ENCODE measurements at regions not wholly inside any gene's neighbourhood (a gene's known extent, or its start where the extent isn't known, plus 50 kb on each side); places are given as distances from the start of the nearest gene placed in this dataset.
"Not testable (repeated sequence)": the region's sequence is repeated elsewhere in the genome, so short reads cannot be mapped to it uniquely, and the experiment has no call there.

DNA sequence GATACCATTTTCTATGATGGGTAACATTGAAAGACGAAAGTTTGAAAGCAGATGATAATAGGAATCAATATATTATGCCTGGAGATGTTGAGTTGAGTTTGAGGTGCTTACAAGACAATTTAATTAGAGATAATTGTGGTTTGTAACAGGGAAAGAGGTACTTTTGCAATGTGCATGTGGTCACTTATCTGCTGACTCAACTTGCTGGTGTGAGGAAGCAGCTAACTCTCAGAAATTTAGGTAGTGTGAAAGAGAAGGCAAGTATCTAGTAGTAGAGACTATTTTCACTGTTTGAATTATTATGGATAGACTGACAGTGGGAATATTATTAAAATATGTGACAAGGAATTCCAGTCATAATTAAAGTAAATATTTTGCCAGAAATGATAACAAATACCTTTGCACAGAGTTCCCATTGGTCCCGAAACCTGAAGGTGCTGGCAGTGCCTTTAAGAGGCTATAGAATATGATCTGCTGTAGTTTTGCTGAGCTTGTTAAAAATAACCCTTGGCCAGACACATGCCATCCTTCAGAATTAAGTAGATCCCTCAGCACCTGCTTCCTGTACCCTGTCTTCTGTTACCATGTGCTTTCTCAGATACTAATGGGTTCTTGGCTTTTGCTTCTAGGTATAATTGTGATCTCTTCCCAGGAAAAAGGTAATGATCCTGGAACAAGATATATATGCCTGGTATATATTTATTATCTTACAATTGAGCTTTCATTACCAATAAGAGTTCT lies 315.9 kb downstream of the BCHE start:
- no peak for DNase-seq (ENCODE audit: extremely low read depth, low read depth, low spot score)

- DNase-seq (ENCODE audit: extremely low read depth, low read depth, low spot score) = no peak
Observed at GRCh38 chr3:165519687-165520086, 317.5 kb downstream of the BCHE start.

- DNase-seq (ENCODE audit: extremely low read depth, low read depth, low spot score) = no peak
Observed at GRCh38 chr3:165518346-165518745, 318.9 kb downstream of the BCHE start.

DNA sequence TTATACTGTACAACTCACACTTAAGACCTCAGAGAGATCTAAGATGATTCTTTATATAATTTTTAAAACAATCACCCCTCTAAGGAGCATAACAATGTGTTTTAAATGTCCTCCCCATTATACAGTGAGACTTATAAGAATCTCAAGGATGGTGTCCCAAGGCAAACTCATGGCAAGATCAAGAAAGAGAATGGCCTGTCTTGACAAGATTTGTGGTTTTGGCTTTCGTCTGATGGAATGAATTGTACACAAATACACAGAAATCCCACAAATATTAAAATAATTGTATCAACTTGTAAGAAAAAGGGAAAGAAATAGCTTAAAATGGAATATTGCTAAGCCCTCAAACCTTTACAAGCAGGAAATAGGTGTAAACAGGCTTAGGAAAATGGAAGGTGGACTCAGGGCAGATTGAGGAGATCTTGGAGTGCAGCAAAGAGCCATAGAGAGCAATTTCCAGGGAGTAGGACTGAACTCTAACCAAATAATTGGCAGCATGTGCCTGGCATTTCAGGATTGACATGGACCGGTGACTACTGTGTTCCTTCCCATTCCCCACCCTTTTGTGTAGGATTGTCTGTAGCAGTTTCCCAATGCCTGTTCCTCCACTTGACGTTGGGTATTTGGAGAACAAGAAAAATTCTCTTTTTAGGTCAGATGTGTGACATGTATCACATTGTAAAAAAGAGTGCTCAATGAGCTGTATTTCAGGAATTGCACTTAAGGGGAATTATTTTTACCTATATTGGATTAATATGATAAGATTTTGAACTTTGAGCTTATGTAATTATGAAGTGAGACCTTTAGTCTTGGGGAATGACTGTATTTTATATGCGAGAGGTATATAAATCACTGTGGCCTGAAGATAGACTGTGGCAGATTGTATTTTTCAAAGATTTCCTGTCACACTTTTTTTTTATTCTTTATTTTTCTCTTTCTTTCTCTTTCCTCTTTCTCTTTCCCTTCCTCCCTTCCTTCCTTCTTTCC lies 317.8 kb upstream of the SLITRK3 start:
- DNase-seq (ENCODE audit: extremely low read depth, low read depth, low spot score) = no peak

- no peak for DNase-seq (ENCODE audit: extremely low read depth, low read depth, low spot score)
Observed at GRCh38 chr3:165507576-165507975, 311.4 kb upstream of the SLITRK3 start.

DNA sequence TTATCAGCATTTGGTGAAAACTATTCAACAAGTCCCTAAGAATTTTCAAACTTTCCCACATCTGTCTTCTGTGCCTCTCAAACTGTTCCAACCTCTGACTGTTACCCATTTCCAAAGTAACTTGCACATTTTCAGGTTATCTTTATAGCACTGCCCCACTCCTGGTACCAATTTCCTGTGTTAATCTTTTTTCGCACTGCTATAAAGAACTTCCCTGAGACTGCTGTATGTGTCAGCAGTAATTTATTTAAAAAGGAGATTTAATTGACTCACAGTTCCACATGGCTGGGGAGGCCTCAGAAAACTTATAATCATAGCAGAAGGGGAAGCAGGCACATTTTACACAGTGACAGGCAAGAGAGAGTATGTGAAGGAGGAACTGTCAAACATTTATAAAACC lies 310.9 kb upstream of the SLITRK3 start:
- no peak for DNase-seq (ENCODE audit: extremely low read depth, low read depth, low spot score)

GRCh38 chr3:165505657-165506056 lies 309.5 kb upstream of the SLITRK3 start:
- no peak for DNase-seq (ENCODE audit: extremely low read depth, low read depth, low spot score)

GRCh38 chr3:165504554-165504953 lies 308.4 kb upstream of the SLITRK3 start:
- DNase-seq (ENCODE audit: extremely low read depth, low read depth, low spot score) = no peak

- DNase-seq (ENCODE audit: extremely low read depth, low read depth, low spot score) = no peak
Observed at GRCh38 chr3:165503825-165504224, 307.6 kb upstream of the SLITRK3 start.

DNA sequence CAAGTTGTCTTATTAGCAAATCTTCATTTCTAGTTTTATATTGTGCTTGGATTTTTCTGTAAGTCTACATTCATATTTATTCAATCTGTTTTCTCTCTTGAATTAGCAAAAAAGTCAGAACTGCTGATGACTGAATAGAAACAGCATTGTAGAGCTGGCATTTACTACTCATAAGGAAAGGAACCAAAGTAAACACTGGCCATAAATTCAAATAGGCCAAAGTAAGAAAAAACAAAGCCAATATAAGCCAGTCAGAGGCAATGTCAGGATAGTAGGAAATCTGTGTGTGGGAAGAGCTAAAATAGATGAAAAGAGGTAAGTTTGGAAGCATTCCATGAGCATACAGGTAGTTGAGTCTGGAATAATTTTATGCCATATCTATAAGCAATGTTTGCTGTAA lies 307.2 kb upstream of the SLITRK3 start:
- DNase-seq (ENCODE audit: extremely low read depth, low read depth, low spot score) = no peak

- no peak for DNase-seq (ENCODE audit: extremely low read depth, low read depth, low spot score)
Observed at GRCh38 chr3:165502707-165503106, 306.5 kb upstream of the SLITRK3 start.

DNA sequence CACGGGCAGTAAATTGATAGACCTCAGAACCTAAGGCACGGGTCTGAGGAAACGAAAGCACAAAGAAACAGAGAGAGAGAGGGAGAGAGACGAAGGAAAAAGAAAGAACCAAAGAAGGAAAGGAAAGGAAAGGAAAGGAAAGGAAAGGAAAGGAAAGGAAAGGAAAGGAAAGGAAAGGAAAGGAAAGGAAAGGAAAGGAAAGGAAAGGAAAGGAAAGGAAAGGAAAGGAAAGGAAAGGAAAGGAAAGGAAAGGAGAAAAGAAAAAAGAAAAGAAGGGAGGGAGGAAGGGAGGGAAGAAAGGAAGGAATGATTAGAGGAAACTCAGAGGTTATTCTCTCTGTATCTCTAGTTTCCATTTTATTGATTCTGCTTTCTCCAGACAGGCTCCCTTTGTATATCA lies 302.6 kb upstream of the SLITRK3 start:
- not testable (repeated sequence) for DNase-seq (ENCODE audit: extremely low read depth, low read depth, low spot score)

GRCh38 chr3:165491487-165491886 lies 295.3 kb upstream of the SLITRK3 start:
- no peak for DNase-seq (ENCODE audit: extremely low read depth, low read depth, low spot score)

GRCh38 chr3:165476399-165477060 lies 280.3 kb upstream of the SLITRK3 start:
- no peak for DNase-seq (ENCODE audit: extremely low read depth, low read depth, low spot score)

- DNase-seq (ENCODE audit: extremely low read depth, low read depth, low spot score) = no peak
Observed at GRCh38 chr3:165466856-165467255, 270.7 kb upstream of the SLITRK3 start.

DNA sequence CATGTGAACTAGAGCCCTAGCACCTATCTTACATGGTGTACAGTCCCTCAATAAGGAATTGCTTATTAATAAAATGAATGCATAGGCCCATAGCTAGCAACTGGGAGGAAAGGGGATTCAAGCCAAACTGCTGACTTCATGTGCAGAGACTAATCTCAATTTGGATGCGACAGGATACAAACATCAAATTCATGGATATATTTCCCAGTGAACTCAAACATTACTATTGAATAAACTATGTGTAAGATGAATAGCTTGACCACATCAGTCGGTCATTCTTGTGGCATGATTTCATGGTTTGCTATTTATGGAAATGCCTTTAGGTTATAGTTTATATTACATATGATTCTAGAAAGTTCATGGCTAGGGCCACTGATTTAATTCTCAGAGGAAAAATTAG lies 268.6 kb upstream of the SLITRK3 start:
- no peak for DNase-seq (ENCODE audit: extremely low read depth, low read depth, low spot score)

- no peak for DNase-seq (ENCODE audit: extremely low read depth, low read depth, low spot score)
Observed at GRCh38 chr3:165463531-165463930, 267.3 kb upstream of the SLITRK3 start.

- no peak for DNase-seq (ENCODE audit: extremely low read depth, low read depth, low spot score)
Observed at GRCh38 chr3:165462636-165463334, 266.6 kb upstream of the SLITRK3 start.

- DNase-seq (ENCODE audit: extremely low read depth, low read depth, low spot score) = no peak
Observed at GRCh38 chr3:165459924-165460835, 264.0 kb upstream of the SLITRK3 start.

DNA sequence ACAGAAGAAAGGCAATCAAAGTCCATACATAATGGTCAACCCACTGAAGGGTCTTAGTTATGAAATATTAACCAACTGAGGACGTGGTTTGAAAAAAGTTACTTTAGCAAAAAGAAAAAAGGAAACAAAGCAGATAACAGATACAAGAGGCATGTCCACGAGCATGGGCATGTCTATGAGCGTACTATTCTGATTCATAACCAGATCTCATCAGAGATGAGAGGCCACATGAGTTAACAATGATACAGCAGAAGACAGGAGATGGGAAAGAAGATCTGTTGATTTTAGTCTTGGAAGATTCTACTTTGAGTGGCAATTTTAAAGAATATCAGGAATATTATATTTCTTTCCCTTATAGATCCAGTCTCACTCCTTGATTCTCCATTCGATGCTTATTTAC lies 262.9 kb upstream of the SLITRK3 start:
- no peak for DNase-seq (ENCODE audit: extremely low read depth, low read depth, low spot score)

All from glomerular endothelial cell (primary cell).